Ureter (tissue), 1 donor: ENCODE measurements at regions not wholly inside any gene's neighbourhood (a gene's known extent, or its start where the extent isn't known, plus 50 kb on each side); places are given as distances from the start of the nearest gene placed in this dataset.

Source experiments
- DNase-seq: peaks from one replicate; pipeline ENCODE4 v3.0.0-alpha.2; 2020; ENCODE audit warnings: low spot score
- donor health status: DM: yes; HTN: yes; CAD: no.

GRCh38 chr5:152995214-152995725, 495.2 kb upstream of the GRIA1 start:
- DNase-seq: no peak

- no peak for DNase-seq
Observed at GRCh38 chr5:153005711-153006110, 484.8 kb upstream of the GRIA1 start.

- no peak for DNase-seq
Observed at GRCh38 chr5:153006681-153007080, 483.8 kb upstream of the GRIA1 start.

GRCh38 chr5:153014194-153014593, 476.3 kb upstream of the GRIA1 start:
- DNase-seq: no peak

- DNase-seq: no peak
Observed at GRCh38 chr5:153018121-153018520, 472.3 kb upstream of the GRIA1 start.

GRCh38 chr5:153030755-153031725, 459.4 kb upstream of the GRIA1 start:
- no peak for DNase-seq

- no peak for DNase-seq
Observed at GRCh38 chr5:153039501-153039900, 451.0 kb upstream of the GRIA1 start.

GRCh38 chr5:153043886-153044285, 446.6 kb upstream of the GRIA1 start:
- no peak for DNase-seq

GRCh38 chr5:153050496-153051179, 439.8 kb upstream of the GRIA1 start:
- no peak for DNase-seq

GRCh38 chr5:153066281-153066680, 424.2 kb upstream of the GRIA1 start:
- DNase-seq: no peak

GRCh38 chr5:153067869-153068268, 422.6 kb upstream of the GRIA1 start:
- no peak for DNase-seq

- DNase-seq: no peak
Observed at GRCh38 chr5:153079396-153079795, 411.1 kb upstream of the GRIA1 start.

- DNase-seq: no peak
Observed at GRCh38 chr5:153080940-153081339, 409.5 kb upstream of the GRIA1 start.

GRCh38 chr5:153081385-153081784, 409.1 kb upstream of the GRIA1 start:
- DNase-seq: no peak

GRCh38 chr5:153084511-153084910, 406.0 kb upstream of the GRIA1 start:
- DNase-seq: no peak

GRCh38 chr5:153086486-153086885, 404.0 kb upstream of the GRIA1 start:
- no peak for DNase-seq

- no peak for DNase-seq
Observed at GRCh38 chr5:153088538-153088937, 401.9 kb upstream of the GRIA1 start.

GRCh38 chr5:153094333-153094732, 396.1 kb upstream of the GRIA1 start:
- DNase-seq: no peak

- DNase-seq: no peak
Observed at GRCh38 chr5:153096381-153096780, 394.1 kb upstream of the GRIA1 start.

- no peak for DNase-seq
Observed at GRCh38 chr5:153099328-153099727, 391.1 kb upstream of the GRIA1 start.

GRCh38 chr5:153101235-153102180, 389.0 kb upstream of the GRIA1 start:
- no peak for DNase-seq

GRCh38 chr5:153116916-153117315, 373.6 kb upstream of the GRIA1 start:
- DNase-seq: no peak
